B cell (primary cell): ENCODE measurements at regions not wholly inside any gene's neighbourhood (a gene's known extent, or its start where the extent isn't known, plus 50 kb on each side); places are given as distances from the start of the nearest gene placed in this dataset.

Experiments
- ATAC-seq: fragments of 200-7000 bp; cut with Tn5 transposase; one replicate; pipeline ENCODE4 v1.10.0; 2021; ENCODE audit warnings: low read depth, mild to moderate bottlenecking, moderate number of reproducible peaks, moderate library complexity
- CTCF ChIA-PET: fragments of 350-600 bp; sonication (Branson Sonifier 250); formaldehyde crosslinking; loops from one replicate; lab custom pipeline; 2021; ENCODE audit warnings: antibody characterized with exemption, inconsistent platforms; lab: Charles Lee
- POLR2A ChIA-PET: fragments of 350-600 bp; sonication (Branson Sonifier 250); formaldehyde crosslinking; loops from one replicate; lab custom pipeline; 2021; ENCODE audit warnings: antibody characterized with exemption; lab: Charles Lee
- DNase-seq: peaks from one replicate; pipeline ENCODE4 v3.0.0; 2013
- H2AFZ ChIP-seq: 2 replicates; pipeline ENCODE4 v1.6.1; 2012; ENCODE audit warnings: mild to moderate bottlenecking, low read depth, low read length; ENCODE audit not compliant: insufficient read depth, poor library complexity, severe bottlenecking
- H3K27ac ChIP-seq, 2 donors: 1 replicate in 1 of 2; 2 replicates in 1 of 2; pipeline ENCODE4 v1.5.1; 2012 to 2013; ENCODE audit warnings: low read length in 2 of 2, mild to moderate bottlenecking in 2 of 2, moderate library complexity in 1 of 2
- H3K27me3 ChIP-seq, 4 experiments: fragments of 200-600 bp in 1 of 4; sonication (generic) in 1 of 4; replicated peaks in 1 of 4; 1 replicate in 2 of 4; 2 replicates in 2 of 4; pipeline versions ENCODE4 v1.6.1 to v1.7.0; 2013 to 2016; ENCODE audit warnings: low read length in 3 of 4, mild to moderate bottlenecking in 2 of 4, mixed read lengths in 1 of 4, moderate library complexity in 1 of 4; ENCODE audit not compliant: insufficient read depth in 4 of 4, control insufficient read depth in 3 of 4; ENCODE audit errors: control extremely low read depth in 1 of 4
- H3K36me3 ChIP-seq, 2 experiments: replicated peaks in 1 of 2; 1 replicate in 1 of 2; 2 replicates in 1 of 2; pipeline versions ENCODE4 v1.6.1 to v1.7.1; 2013; ENCODE audit warnings: low read length in 1 of 2; ENCODE audit not compliant: insufficient read depth in 2 of 2, control insufficient read depth in 1 of 2; ENCODE audit errors: control extremely low read depth in 1 of 2, extremely low read depth in 1 of 2
- H3K4me1 ChIP-seq, 2 donors: fragments of 200-600 bp in 1 of 2; sonication (generic) in 1 of 2; 1 replicate in 1 of 2; 2 replicates in 1 of 2; pipeline versions ENCODE4 v1.5.1 to v1.6.1; 2013 to 2017; ENCODE audit warnings: low read length in 2 of 2; ENCODE audit not compliant: control insufficient read depth in 2 of 2, insufficient read depth in 2 of 2
- H3K4me2 ChIP-seq: replicated peaks from 2 replicates; pipeline ENCODE3; 2012; ENCODE audit warnings: mild to moderate bottlenecking, low read depth, low read length; ENCODE audit not compliant: poor library complexity, severe bottlenecking
- H3K4me3 ChIP-seq, 5 experiments: fragments of 200-600 bp in 1 of 5; sonication (generic) in 1 of 5; 1 replicate in 3 of 5; 2 replicates in 2 of 5; pipeline versions ENCODE4 v1.5.1 to v1.7.0; 2011 to 2016; ENCODE audit warnings: low read length in 4 of 5, mild to moderate bottlenecking in 4 of 5, low read depth in 2 of 5, control low read depth in 1 of 5, moderate library complexity in 1 of 5; ENCODE audit not compliant: insufficient read depth in 1 of 5; ENCODE audit errors: control extremely low read depth in 1 of 5, extremely low read depth in 1 of 5
- H3K79me2 ChIP-seq: fragments of 200-600 bp; sonication (generic); one replicate; pipeline ENCODE4 v1.6.0; 2016; ENCODE audit warnings: low read length; ENCODE audit not compliant: control insufficient read depth, insufficient read depth
- H3K9ac ChIP-seq: fragments of 200-600 bp; sonication (generic); 2 replicates; pipeline ENCODE4 v1.6.1; 2017; ENCODE audit warnings: mild to moderate bottlenecking, low read length, moderate library complexity
- H3K9me3 ChIP-seq, 3 donors: one replicate each; pipeline versions ENCODE4 v1.6.1 to v1.7.1; 2013; ENCODE audit warnings: low read length in 2 of 3; ENCODE audit not compliant: control insufficient read depth in 2 of 3, insufficient read depth in 1 of 3; ENCODE audit errors: control extremely low read depth in 1 of 3
- H4K20me1 ChIP-seq: 2 replicates; pipeline ENCODE4 v1.6.0; 2012; ENCODE audit warnings: mild to moderate bottlenecking, low read length; ENCODE audit not compliant: insufficient read depth, control insufficient read depth, poor library complexity, severe bottlenecking
- H3K27ac Mint-ChIP-seq: one replicate; pipeline ENCODE4 v1.8.0; 2021; ENCODE audit warnings: mixed read lengths
- H3K27me3 Mint-ChIP-seq: one replicate; pipeline ENCODE4 v1.8.0; 2021; ENCODE audit warnings: mixed read lengths
- H3K4me1 Mint-ChIP-seq: one replicate; pipeline ENCODE4 v1.8.0; 2021; ENCODE audit warnings: mixed read lengths
- H3K4me3 Mint-ChIP-seq: one replicate; pipeline ENCODE4 v1.8.0; 2021; ENCODE audit warnings: mixed read lengths
- H3K9me3 Mint-ChIP-seq: one replicate; pipeline ENCODE4 v1.8.0; 2022; ENCODE audit warnings: mixed read lengths; ENCODE audit not compliant: insufficient read depth
- EZH2 ChIP-seq: IDR thresholded peaks from 2 replicates; pipeline ENCODE4 v1.6.1; 2012; ENCODE audit warnings: borderline replicate concordance, low read depth, mild to moderate bottlenecking, moderate library complexity, low read length; ENCODE audit not compliant: insufficient read depth, poor library complexity, severe bottlenecking
- WGBS: methylation state at CpG from one replicate; pipeline ENCODE4 v1.1.5; 2013; ENCODE audit warnings: missing lambda C conversion rate; ENCODE audit not compliant: insufficient coverage; 5-methylcytosine and 5-hydroxymethylcytosine counted together
- intact Hi-C: fragments of 100-400 bp; cut with micrococcal nuclease; formaldehyde crosslinking; loops from one replicate; pipeline ENCODE4 v1.10.0; 2022
- TF ChIP-seq, protein P1 (sequence below): fragments of 200-600 bp; IDR thresholded peaks from one replicate; pipeline ENCODE4 v1.8.0; 2022; ENCODE audit warnings: antibody characterized with exemption, mild to moderate bottlenecking

DNA sequence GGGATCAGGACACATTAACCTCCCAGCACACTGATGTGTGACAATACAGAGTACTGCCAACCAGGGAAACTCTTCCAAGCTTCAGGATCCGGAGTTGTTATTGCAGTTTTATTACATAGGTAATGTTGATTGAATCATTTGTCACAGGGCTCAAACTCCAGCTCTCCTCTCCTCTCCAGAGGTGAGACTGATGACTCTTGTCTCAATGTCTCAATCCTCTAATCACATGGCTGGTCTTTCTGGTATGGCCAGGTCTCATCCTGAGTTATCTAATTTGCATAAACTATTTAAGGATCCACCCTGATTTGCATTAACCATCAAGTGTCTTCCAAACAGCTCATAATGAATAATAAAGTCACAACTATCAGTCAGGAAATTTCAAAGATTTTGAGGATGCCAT lies 522.6 kb upstream of the PCDH9 start:
- Histone ChIP-seq H3K36me3 (no peaks in the 10 kb centered on the region), H4K20me1 (no peaks in the 10 kb centered on the region), H3K27me3 (no peaks in the 10 kb centered on the region), H3K4me2 (no peak overlapping the region), H3K4me1 (no peaks in the 10 kb centered on the region), H3K9ac (no peak overlapping the region), H2AFZ (no peak overlapping the region), H3K4me3 (no peak overlapping the region), H3K79me2 (no peaks in the 10 kb centered on the region), H3K9me3 (no peaks in the 10 kb centered on the region), H3K27ac (no peak overlapping the region)
- ChIA-PET CTCF (no interaction called here), POLR2A (no interaction called here)
- TF ChIP-seq, protein P1, sequence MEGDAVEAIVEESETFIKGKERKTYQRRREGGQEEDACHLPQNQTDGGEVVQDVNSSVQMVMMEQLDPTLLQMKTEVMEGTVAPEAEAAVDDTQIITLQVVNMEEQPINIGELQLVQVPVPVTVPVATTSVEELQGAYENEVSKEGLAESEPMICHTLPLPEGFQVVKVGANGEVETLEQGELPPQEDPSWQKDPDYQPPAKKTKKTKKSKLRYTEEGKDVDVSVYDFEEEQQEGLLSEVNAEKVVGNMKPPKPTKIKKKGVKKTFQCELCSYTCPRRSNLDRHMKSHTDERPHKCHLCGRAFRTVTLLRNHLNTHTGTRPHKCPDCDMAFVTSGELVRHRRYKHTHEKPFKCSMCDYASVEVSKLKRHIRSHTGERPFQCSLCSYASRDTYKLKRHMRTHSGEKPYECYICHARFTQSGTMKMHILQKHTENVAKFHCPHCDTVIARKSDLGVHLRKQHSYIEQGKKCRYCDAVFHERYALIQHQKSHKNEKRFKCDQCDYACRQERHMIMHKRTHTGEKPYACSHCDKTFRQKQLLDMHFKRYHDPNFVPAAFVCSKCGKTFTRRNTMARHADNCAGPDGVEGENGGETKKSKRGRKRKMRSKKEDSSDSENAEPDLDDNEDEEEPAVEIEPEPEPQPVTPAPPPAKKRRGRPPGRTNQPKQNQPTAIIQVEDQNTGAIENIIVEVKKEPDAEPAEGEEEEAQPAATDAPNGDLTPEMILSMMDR = no peak
- no peak for TF ChIP-seq EZH2
- ATAC-seq (no peak), DNase-seq (no peak)
- intact Hi-C loops = no loop called here
- peaks cover 3% of the 10 kb centered on the region for H3K9me3 Mint-ChIP-seq
- H3K4me3 Mint-ChIP-seq = no peak overlapping the region
- H3K27me3 Mint-ChIP-seq = no peaks in the 10 kb centered on the region
- H3K4me1 Mint-ChIP-seq = no peaks in the 10 kb centered on the region
- no peak overlapping the region for H3K27ac Mint-ChIP-seq
- no CpG with 5 or more reads among the region's 1 CpG for WGBS

DNA sequence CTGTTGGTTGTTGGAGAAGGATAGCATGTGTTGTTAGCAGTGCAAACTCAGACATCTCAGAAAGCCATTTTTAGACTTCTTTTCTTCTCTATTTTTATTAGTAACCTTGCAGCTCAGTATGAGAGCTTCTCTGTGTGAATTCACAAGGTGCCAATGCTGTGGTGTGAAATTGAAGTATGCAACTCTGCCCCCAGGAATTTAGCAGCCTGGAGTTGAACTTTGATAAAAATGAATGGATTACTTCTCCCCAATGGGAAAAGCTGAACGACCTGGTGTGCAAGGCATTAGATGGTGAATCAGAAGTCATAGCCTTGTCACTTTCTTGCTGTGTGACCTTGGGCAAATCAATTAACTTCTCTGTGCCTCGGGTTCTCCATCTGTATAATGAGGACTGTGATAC lies 512.3 kb upstream of the PCDH9 start:
- POLR2A ChIA-PET = no interaction called here
- Histone ChIP-seq H3K36me3 (no peaks in the 10 kb centered on the region), H3K79me2 (no peaks in the 10 kb centered on the region), H3K27ac (no peak overlapping the region), H3K9me3 (no peaks in the 10 kb centered on the region), H2AFZ (no peak overlapping the region), H3K9ac (no peak overlapping the region), H4K20me1 (no peaks in the 10 kb centered on the region), H3K4me1 (no peaks in the 10 kb centered on the region), H3K4me2 (no peak overlapping the region), H3K27me3 (no peaks in the 10 kb centered on the region), H3K4me3 (no peak overlapping the region)
- DNase-seq (no peak), ATAC-seq (no peak)
- Mint-ChIP-seq H3K27me3 (no peaks in the 10 kb centered on the region), H3K4me3 (no peak overlapping the region), H3K27ac (no peak overlapping the region), H3K9me3 (no peaks in the 10 kb centered on the region), H3K4me1 (no peaks in the 10 kb centered on the region)
- 60% methylated on average over 1 of the region's 2 CpGs for WGBS
- TF ChIP-seq, protein P1 = no peak
- no peak for TF ChIP-seq EZH2
- intact Hi-C loops = no loop called here
- CTCF ChIA-PET = no interaction called here
